ENCODE measurements at regions not wholly inside any gene's neighbourhood (a gene's known extent, or its start where the extent isn't known, plus 50 kb on each side); places are given as distances from the start of the nearest gene placed in this dataset.
A peak's percentile ranks its signal among the peaks of the same experiment; 100 is the strongest.

DNA sequence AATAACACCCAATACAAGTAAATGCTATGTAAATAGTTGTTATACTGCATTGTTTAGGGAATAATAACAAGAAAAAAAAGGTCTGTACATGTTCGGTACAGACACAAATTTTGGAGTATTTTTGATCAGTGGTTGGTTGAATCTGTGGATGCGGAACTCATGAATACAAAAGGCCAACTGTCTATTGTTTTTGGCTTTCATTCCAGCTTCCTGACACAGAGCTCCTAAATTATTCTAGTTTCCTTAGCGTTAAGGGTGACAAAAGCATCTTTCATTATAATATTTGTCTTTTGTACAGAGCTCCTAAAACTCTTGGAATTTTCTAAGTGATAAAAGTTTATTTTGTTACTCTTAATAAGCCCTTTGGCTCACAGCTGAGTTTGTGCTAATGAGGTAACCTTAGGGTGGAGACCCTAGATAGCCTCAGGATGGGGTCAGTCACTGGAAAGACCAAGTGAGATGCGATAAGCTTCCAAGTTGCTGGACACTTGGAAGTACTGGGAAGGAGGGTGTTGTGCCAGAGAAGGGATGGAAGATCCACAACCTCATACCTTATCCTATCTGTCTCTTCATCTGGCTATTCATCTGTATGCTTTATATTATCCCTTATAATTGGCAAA lies 57.4 kb upstream of the PRRC2C start:
- Histone ChIP-seq H3K36me3 (ENCODE audit: control insufficient read depth, insufficient read depth, low read length) (no peaks in the 10 kb centered on the region), H3K27me3 (replicated peaks; ENCODE audit: control insufficient read depth, insufficient read depth, low read length, poor library complexity, severe bottlenecking) (no peaks in the 10 kb centered on the region), H3K27ac (ENCODE audit: insufficient read depth, low read length, poor library complexity, severe bottlenecking) (no peak overlapping the region), H3K4me3 (ENCODE audit: insufficient read depth, low read depth, low read length, poor library complexity, severe bottlenecking) (no peak overlapping the region), H3K9me3 (ENCODE audit: control insufficient read depth, low read length) (no peaks in the 10 kb centered on the region), H3K4me1 (ENCODE audit: control insufficient read depth, insufficient read depth, low read length, poor library complexity, severe bottlenecking) (no peaks in the 10 kb centered on the region)
- DNase-seq = no peak

DNA sequence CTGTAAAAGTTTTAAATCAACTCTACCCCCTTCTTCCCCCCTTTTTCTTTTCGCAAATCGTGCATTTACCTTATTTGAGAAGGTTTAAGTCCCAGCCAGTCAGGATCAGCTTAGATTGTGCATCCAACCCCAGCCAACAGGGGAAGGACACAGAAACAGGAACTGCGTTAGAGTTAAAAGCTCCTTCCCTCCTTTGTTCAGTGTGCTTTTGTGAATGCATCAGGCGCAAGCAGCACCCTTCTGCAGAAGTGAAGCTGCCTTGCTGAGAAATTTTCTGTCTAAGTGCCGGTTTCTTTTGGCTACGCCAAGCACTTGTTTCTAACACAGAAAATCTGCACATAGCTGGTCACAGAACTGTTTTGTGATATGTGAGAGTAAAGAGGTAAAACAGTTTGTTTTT lies 56.2 kb upstream of the PRRC2C start:
- no peaks in the 10 kb centered on the region for H3K9me3 ChIP-seq (ENCODE audit: control insufficient read depth, low read length)
- no peaks in the 10 kb centered on the region for H3K27me3 ChIP-seq (replicated peaks; ENCODE audit: control insufficient read depth, insufficient read depth, low read length, poor library complexity, severe bottlenecking)
- H3K36me3 ChIP-seq (ENCODE audit: control insufficient read depth, insufficient read depth, low read length) = no peaks in the 10 kb centered on the region
- H3K4me1 ChIP-seq (ENCODE audit: control insufficient read depth, insufficient read depth, low read length, poor library complexity, severe bottlenecking) = no peaks in the 10 kb centered on the region
- H3K27ac ChIP-seq (ENCODE audit: insufficient read depth, low read length, poor library complexity, severe bottlenecking) = no peak overlapping the region
- DNase-seq = no peak
- H3K4me3 ChIP-seq (ENCODE audit: insufficient read depth, low read depth, low read length, poor library complexity, severe bottlenecking) = no peak overlapping the region

DNA sequence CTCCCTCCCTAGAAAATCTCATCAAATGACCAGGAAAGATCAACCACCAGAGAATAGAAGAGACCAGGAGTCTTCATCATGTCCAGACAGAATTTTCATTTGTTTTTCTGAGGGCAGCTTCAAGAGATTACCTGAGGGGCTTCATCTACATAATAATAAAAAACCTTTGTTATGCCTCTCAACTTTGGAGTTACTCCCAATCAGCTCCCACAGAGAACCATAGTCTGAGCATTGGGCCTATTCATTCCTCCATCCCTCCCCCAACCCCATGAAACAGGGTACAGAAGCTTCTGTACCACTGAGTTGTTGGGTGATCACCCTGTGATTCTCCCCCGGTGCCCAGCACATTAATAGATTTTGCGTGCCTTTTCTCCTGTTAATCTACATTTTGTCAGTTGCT lies 53.3 kb upstream of the PRRC2C start:
- no peaks in the 10 kb centered on the region for H3K9me3 ChIP-seq (ENCODE audit: control insufficient read depth, low read length)
- H3K27me3 ChIP-seq (replicated peaks; ENCODE audit: control insufficient read depth, insufficient read depth, low read length, poor library complexity, severe bottlenecking) = no peaks in the 10 kb centered on the region
- no peaks in the 10 kb centered on the region for H3K36me3 ChIP-seq (ENCODE audit: control insufficient read depth, insufficient read depth, low read length)
- DNase-seq = no peak
- H3K4me1 ChIP-seq (ENCODE audit: control insufficient read depth, insufficient read depth, low read length, poor library complexity, severe bottlenecking) = peaks cover 10% of the 10 kb centered on the region
- no peak overlapping the region for H3K4me3 ChIP-seq (ENCODE audit: insufficient read depth, low read depth, low read length, poor library complexity, severe bottlenecking)
- H3K27ac ChIP-seq (ENCODE audit: insufficient read depth, low read length, poor library complexity, severe bottlenecking) = no peak overlapping the region

DNA sequence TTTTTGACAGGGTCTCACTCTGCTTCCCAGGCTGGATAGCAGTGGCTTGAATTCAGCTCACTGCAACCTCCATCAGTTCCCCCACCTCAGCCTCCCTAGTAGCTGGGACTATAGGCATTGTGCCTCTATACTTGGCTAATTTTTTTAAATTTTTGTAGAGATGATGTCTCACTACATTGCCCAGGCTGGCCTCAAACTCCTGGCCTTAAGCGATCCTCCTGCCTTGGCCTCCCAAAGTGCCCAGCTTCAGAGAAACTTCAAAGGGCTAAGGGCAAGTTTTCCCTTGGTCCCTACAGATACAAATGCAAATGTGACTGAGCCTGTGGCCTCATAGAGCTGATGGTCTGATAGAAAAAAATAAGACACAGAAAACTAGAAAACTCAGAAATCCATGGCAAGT lies 52.9 kb upstream of the PRRC2C start:
- no peak overlapping the region for H3K4me3 ChIP-seq (ENCODE audit: insufficient read depth, low read depth, low read length, poor library complexity, severe bottlenecking)
- no peak overlapping the region for H3K27ac ChIP-seq (ENCODE audit: insufficient read depth, low read length, poor library complexity, severe bottlenecking)
- peaks cover 10% of the 10 kb centered on the region for H3K4me1 ChIP-seq (ENCODE audit: control insufficient read depth, insufficient read depth, low read length, poor library complexity, severe bottlenecking)
- no peaks in the 10 kb centered on the region for H3K36me3 ChIP-seq (ENCODE audit: control insufficient read depth, insufficient read depth, low read length)
- no peak for DNase-seq
- H3K9me3 ChIP-seq (ENCODE audit: control insufficient read depth, low read length) = no peaks in the 10 kb centered on the region
- no peaks in the 10 kb centered on the region for H3K27me3 ChIP-seq (replicated peaks; ENCODE audit: control insufficient read depth, insufficient read depth, low read length, poor library complexity, severe bottlenecking)

DNA sequence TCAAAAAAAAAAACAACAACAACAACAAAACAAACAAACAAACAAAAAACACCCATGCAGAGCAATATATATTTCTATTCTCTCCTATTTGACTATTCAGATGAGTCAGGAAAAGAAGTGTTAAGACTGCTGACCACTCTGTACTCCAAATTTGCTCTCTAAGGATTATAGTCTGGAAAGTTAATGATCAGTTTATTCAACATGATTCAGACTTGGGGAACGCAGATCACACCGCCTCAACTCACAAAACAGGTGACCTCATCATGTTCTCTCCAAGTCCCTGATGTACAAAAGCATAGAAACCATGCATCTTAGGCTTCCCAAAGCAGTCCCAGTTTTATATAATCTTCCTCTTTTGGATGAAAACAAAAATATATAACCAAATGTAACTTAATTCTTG lies 51.9 kb upstream of the PRRC2C start:
- no peak overlapping the region for H3K27ac ChIP-seq (ENCODE audit: insufficient read depth, low read length, poor library complexity, severe bottlenecking)
- peaks cover 10% of the 10 kb centered on the region for H3K4me1 ChIP-seq (ENCODE audit: control insufficient read depth, insufficient read depth, low read length, poor library complexity, severe bottlenecking)
- H3K36me3 ChIP-seq (ENCODE audit: control insufficient read depth, insufficient read depth, low read length) = no peaks in the 10 kb centered on the region
- no peak overlapping the region for H3K4me3 ChIP-seq (ENCODE audit: insufficient read depth, low read depth, low read length, poor library complexity, severe bottlenecking)
- H3K27me3 ChIP-seq (replicated peaks; ENCODE audit: control insufficient read depth, insufficient read depth, low read length, poor library complexity, severe bottlenecking) = no peaks in the 10 kb centered on the region
- no peak for DNase-seq
- H3K9me3 ChIP-seq (ENCODE audit: control insufficient read depth, low read length) = no peaks in the 10 kb centered on the region

DNA sequence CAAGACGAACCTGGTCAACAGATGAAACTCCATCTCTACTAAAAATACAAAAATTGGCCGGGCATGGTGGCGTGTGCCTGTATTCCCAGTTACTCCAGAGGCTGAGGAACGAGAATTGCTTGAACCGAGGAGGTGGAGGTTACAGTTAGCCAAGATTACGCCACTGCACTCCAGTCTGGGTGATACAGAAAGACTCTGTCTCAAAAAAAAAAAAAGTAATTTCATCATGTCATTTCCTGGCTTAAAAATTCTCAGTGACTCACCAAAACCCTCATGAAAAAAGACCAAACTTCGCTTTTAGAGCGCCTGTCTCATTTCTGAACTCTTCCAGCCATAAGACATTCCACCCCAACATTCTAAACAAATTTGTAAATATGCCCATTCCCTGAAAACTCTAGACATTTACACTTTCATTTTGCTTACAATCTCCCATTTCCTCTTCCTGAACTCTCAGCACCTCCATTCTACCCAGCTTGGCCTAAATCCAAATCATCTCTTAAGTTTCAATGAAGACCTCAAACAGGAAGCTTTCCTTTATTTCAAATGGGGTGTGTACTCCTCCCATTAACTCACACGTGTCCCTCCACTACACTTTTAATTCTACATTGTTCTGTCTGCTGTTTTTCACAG lies 50.5 kb upstream of the PRRC2C start:
- no peaks in the 10 kb centered on the region for H3K9me3 ChIP-seq (ENCODE audit: control insufficient read depth, low read length)
- no peaks in the 10 kb centered on the region for H3K27me3 ChIP-seq (replicated peaks; ENCODE audit: control insufficient read depth, insufficient read depth, low read length, poor library complexity, severe bottlenecking)
- DNase-seq = no peak
- H3K4me3 ChIP-seq (ENCODE audit: insufficient read depth, low read depth, low read length, poor library complexity, severe bottlenecking) = no peak overlapping the region
- no peaks in the 10 kb centered on the region for H3K36me3 ChIP-seq (ENCODE audit: control insufficient read depth, insufficient read depth, low read length)
- H3K27ac ChIP-seq (ENCODE audit: insufficient read depth, low read length, poor library complexity, severe bottlenecking) = peak overlapping the region; percentile 59
- H3K4me1 ChIP-seq (ENCODE audit: control insufficient read depth, insufficient read depth, low read length, poor library complexity, severe bottlenecking) = peaks cover 10% of the 10 kb centered on the region
